ENCODE measurements at regions not wholly inside any gene's neighbourhood (a gene's known extent, or its start where the extent isn't known, plus 50 kb on each side); places are given as distances from the start of the nearest gene placed in this dataset.

- TF ChIP-seq CTCF (IDR thresholded peaks at IDR 0.05; ENCODE audit: low read depth, low read length) (no peak), MYC (IDR thresholded peaks at IDR 0.05; ENCODE audit: low read depth, low read length) (no peak), POLR2A (IDR thresholded peaks at IDR 0.05; ENCODE audit: extremely low read depth, insufficient read length) (no peak)
Observed at GRCh38 chr7:123296965-123297364, 97.2 kb upstream of the SLC13A1 start.

Data from NB4 (cell line).